Ishikawa (cell line): ENCODE measurements at regions not wholly inside any gene's neighbourhood (a gene's known extent, or its start where the extent isn't known, plus 50 kb on each side); places are given as distances from the start of the nearest gene placed in this dataset.

Experiments used
- CREB1 ChIP-seq: IDR thresholded peaks from 2 replicates; pipeline ENCODE4 v1.6.1; 2012; ENCODE audit warnings: low read depth
- RAD21 ChIP-seq: IDR thresholded peaks from 2 replicates; pipeline ENCODE4 v1.6.1; 2012; ENCODE audit warnings: low read depth
- TAF1 ChIP-seq: IDR thresholded peaks from 2 replicates; pipeline ENCODE4 v1.6.1; 2012; ENCODE audit warnings: low read depth, mild to moderate bottlenecking
- YY1 ChIP-seq: IDR thresholded peaks from 2 replicates; pipeline ENCODE4 v1.6.1; 2012; ENCODE audit warnings: low read depth
- TF ChIP-seq, protein P1 (sequence below): IDR thresholded peaks from 2 replicates; pipeline ENCODE4 v1.6.1; 2012

DNA sequence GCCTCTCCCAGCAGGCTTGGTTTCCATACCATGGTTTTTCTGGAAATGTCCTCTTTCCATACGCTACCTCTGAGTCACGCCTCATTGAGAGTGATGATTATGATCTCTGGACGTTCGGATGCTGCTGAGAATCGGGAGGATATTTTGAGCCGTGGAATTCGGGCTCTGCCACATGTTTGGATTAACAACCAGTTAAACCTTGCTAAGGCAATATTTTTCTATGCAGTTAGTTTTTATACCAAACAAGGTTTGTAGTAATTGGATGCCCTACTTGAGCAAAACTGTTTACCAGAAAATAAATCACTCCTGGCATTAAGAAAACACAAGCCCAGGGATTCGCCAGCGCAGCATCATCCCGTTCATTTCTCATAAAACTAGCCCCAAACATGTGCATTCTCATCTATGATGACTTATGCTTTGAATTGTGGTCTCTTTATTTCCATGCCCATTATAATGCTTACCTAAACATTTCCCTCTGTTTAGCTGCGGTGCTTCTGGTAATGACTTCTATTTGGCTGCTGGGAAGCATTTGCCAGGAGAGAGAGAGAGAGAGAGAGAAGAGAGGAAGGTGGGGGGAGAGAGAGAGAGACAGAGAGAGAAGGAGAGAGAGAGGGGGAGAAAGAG lies 198.9 kb downstream of the CLIC5 start:
- TF ChIP-seq RAD21 (no peak), TAF1 (no peak), YY1 (no peak), CREB1 (no peak)
- TF ChIP-seq, protein P1, sequence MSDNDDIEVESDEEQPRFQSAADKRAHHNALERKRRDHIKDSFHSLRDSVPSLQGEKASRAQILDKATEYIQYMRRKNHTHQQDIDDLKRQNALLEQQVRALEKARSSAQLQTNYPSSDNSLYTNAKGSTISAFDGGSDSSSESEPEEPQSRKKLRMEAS = no peak
